Activated naive CD4-positive, alpha-beta T cell treated with anti-CD3 and anti-CD28 coated beads, Interleukin-2, amount 50 U/mL, for 72 hours (primary cell): ENCODE measurements at regions not wholly inside any gene's neighbourhood (a gene's known extent, or its start where the extent isn't known, plus 50 kb on each side); places are given as distances from the start of the nearest gene placed in this dataset.
"Not testable (repeated sequence)": the region's sequence is repeated elsewhere in the genome, so short reads cannot be mapped to it uniquely, and the experiment has no call there.

Source experiments
- ATAC-seq, 2 donors: fragments of 150-1000 bp; cut with Tn5 transposase; 2 replicates each; pipeline ENCODE4 v1.10.0; 2021; ENCODE audit warnings: mild to moderate bottlenecking in 2 of 2, moderate library complexity in 2 of 2
- DNase-seq, 2 donors: peaks; one replicate each; pipeline ENCODE4 v3.0.0; 2021 to 2022; ENCODE audit warnings: low spot score in 2 of 2
- H3K27ac Mint-ChIP-seq, 2 donors: one replicate each; pipeline ENCODE4 v1.8.0; 2022; ENCODE audit warnings: mild to moderate bottlenecking in 2 of 2, mixed read lengths in 2 of 2
- H3K36me3 Mint-ChIP-seq, 2 donors: one replicate each; pipeline ENCODE4 v1.8.0; 2022; ENCODE audit warnings: mixed read lengths in 2 of 2
- H3K9me3 Mint-ChIP-seq, 2 donors: one replicate each; pipeline ENCODE4 v1.8.0; 2022; ENCODE audit warnings: mixed read lengths in 2 of 2

DNA sequence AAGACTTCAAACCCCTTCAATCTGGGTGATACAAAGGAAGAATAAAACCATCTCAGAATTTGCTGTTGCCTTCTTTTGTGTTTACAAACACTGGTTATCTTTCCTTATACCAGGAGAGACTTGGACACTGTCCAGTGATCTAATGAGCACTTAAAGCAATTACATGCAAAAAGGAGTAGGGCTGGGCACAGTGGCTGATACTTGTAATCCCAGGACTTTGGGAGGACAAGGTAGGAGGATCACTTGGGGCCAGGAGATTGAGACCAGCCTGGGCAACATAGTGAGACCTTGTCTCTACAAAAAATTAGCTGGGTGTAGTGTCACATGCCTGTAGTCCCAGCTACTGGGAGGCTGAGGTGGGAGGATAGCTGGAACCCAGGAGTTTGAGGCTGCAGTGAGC, 95.7 kb upstream of the DRD5 start:
- DNase-seq, result no peak
- ATAC-seq, result no peak
- no peak overlapping the region for H3K27ac Mint-ChIP-seq
- no peaks in the 10 kb centered on the region for H3K9me3 Mint-ChIP-seq
- no peaks in the 10 kb centered on the region for H3K36me3 Mint-ChIP-seq

DNA sequence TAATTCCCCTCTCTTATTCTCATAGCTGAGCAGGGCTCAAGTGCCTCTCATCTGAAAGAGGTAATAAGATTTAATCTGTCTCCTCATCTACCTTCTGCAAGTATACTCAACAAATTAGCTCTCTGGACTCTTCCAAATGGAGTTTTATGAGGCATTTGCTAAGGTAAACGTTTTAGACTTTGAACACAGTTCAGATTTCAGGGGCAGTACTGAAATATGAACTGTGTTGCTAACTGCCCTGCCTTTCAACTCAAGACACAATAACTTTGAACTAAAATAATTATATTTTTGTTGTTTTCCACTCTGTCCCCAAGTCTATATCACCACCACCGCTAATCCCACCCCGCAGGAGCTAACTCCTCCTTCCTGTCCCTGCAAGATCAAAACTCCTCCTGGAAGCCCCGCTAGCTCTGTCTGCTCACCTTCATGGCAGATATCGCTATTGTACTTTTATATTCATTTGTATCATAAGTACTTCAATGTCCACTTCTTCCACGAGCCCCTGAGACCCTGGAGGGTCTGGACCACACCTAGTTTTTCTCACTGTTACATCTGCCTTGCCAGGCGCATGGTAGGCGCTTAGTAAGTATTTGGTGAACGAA, 90.7 kb upstream of the DRD5 start:
- not testable (repeated sequence) for ATAC-seq, H3K9me3 Mint-ChIP-seq, DNase-seq, H3K36me3 Mint-ChIP-seq
- H3K27ac Mint-ChIP-seq, result peak overlapping the region; percentile 13 to 86

- ATAC-seq (peak; percentile 100), DNase-seq (peak; percentile 90 to 91)
- H3K9me3 Mint-ChIP-seq, result no peaks in the 10 kb centered on the region
- peak overlapping the region; percentile 60 to 86 for H3K27ac Mint-ChIP-seq
- H3K36me3 Mint-ChIP-seq, result no peaks in the 10 kb centered on the region
These were observed 90.0 kb upstream of the DRD5 start for GRCh38 chr4:9691238-9692065.

- H3K9me3 Mint-ChIP-seq, ATAC-seq, H3K36me3 Mint-ChIP-seq, DNase-seq: not testable (repeated sequence)
- H3K27ac Mint-ChIP-seq, result peak overlapping the region; percentile 1 to 86
These were observed 88.5 kb upstream of the DRD5 start for GRCh38 chr4:9692791-9693491.

GRCh38 chr4:9694403-9694802, 87.0 kb upstream of the DRD5 start:
- not testable (repeated sequence) for H3K27ac Mint-ChIP-seq, DNase-seq, ATAC-seq, H3K9me3 Mint-ChIP-seq, H3K36me3 Mint-ChIP-seq

GRCh38 chr4:9695994-9696393, 85.4 kb upstream of the DRD5 start:
- not testable (repeated sequence) for H3K9me3 Mint-ChIP-seq, H3K36me3 Mint-ChIP-seq, DNase-seq, H3K27ac Mint-ChIP-seq, ATAC-seq

DNA sequence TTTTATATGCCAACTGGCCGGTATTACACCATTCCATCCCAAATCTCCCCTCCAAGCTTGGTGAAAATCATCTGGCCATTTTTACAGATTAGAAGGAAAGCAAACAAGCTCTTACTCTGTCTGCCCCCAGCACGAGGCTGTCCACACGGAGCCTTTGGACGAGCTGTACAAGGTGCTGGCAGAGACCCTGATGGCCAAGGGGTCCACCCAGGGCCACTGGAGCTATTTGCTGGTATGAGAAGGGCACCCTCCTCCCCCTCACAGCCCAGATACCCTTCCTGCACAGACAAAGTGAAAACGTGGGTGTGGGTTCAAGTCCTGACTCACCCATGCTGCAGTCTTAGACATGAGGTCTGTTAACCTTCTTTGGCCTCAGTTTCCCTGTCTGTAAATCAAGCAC, 84.9 kb upstream of the DRD5 start:
- not testable (repeated sequence) for DNase-seq, H3K27ac Mint-ChIP-seq, H3K36me3 Mint-ChIP-seq, H3K9me3 Mint-ChIP-seq, ATAC-seq

DNA sequence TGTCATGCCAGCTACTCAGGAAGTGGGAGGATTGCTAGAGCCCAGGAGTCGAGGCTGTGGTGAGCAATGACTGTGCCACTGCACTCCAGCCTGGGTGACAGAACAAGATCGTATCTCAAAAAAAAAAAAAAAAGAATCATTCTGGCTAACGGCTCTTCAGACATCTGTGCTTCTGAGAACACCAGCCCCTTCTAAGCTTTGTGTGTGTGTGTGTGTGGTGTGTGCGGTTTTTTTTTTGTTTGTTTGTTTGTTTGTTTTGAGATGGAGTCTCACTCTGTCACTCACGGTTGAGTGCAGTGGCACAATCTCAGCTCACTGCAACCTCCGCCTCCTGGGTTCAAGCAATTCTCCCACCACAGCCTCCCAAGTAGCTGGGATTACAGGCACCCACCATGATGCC, 79.4 kb upstream of the DRD5 start:
- H3K27ac Mint-ChIP-seq, result peak overlapping the region in 1 of 2 donors; percentile 44
- not testable (repeated sequence) for H3K36me3 Mint-ChIP-seq, H3K9me3 Mint-ChIP-seq, DNase-seq, ATAC-seq

DNA sequence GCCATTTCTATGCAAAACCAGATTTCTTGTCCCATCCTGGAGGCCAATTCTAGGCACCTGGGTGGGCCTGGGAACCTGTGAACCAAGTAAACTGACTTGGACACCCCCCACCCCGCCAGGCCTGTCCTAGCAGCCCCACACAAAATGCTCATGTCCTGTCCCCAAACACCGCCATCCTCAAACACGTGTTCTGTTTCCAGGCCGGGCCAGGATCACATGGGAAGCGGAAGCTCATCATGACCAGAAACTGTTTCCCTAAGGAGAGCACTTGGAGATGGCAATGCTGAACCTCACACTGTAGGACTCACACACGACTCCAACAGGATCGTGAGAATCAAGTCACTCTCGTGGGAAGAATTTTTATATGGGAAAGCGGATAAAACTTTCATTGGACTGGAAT, 78.7 kb upstream of the DRD5 start:
- not testable (repeated sequence) for H3K36me3 Mint-ChIP-seq, H3K9me3 Mint-ChIP-seq

GRCh38 chr4:9703391-9703790, 78.0 kb upstream of the DRD5 start:
- peak; percentile 67 to 83 for DNase-seq
- ATAC-seq, result peak in 1 of 2 donors; percentile 29
- Mint-ChIP-seq H3K27ac (no peak overlapping the region), H3K9me3 (no peaks in the 10 kb centered on the region), H3K36me3 (no peaks in the 10 kb centered on the region)

More for the DNA sequence above, 78.7 kb upstream of the DRD5 start:
- not testable (repeated sequence) for ATAC-seq, DNase-seq, H3K27ac Mint-ChIP-seq

GRCh38 chr4:9704126-9704525, 77.3 kb upstream of the DRD5 start:
- not testable (repeated sequence) for H3K36me3 Mint-ChIP-seq, H3K9me3 Mint-ChIP-seq, ATAC-seq, DNase-seq
- peak overlapping the region in 1 of 2 donors; percentile 70 for H3K27ac Mint-ChIP-seq

DNA sequence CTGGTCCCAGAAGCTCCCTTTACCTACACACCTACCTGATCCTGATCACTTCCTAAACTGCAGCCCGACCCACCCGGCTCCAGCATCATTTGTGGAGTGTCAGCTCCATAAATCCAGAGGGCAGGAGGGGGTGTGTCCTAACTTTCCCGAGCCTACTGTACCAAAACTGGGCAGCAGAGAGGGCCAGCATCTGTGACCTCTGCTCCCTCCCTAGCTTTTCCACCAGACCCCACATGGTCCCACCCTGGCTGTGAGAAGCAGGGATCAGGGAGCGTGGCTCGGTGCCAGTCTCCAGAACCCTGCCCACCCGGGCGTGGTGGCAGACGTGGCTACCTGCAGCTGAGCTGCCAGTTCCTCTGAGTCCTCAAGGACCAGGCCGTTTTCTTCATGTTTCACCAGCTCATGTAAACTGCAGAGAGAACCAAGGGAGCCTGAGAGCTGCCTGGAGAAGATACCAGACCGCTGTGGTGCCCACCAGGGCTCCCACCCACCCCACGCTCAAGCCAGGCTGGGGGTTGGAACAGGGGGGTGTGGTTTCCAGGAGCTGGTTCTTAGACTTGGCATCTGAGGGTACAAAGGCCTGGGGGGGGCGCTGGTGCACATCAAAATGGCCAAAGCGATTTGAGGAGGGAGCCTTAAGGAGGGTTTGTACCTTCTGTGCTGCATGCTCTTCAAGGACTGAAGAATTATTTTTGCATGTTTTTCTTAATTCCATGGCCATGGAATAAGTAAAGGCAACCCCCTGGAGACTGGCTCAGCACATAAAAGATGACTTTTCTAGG, 76.7 kb upstream of the DRD5 start:
- ATAC-seq (no peak), DNase-seq (no peak)
- Mint-ChIP-seq H3K9me3 (no peaks in the 10 kb centered on the region), H3K27ac (no peak overlapping the region), H3K36me3 (no peaks in the 10 kb centered on the region)

DNA sequence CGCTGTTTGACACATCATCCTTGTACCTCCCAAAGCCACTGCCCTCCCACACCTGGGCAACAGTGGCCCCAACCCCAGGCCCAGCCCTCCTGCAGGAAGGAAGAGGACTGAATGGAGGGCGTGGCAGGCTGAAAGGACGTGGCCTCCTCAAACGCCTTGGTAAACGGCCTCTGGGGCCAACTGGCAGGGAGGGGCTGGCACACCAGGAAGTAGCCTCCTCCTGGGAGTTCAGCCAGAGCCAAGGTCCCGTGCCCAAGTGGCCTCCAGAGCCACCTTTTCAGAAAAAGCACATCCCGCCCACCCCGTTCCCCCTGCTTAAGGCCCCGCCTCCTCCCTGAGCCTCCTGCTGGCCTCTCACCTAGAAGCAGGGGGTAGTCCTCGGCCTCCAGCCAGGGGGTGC, 74.2 kb upstream of the DRD5 start:
- H3K36me3 Mint-ChIP-seq, H3K9me3 Mint-ChIP-seq, DNase-seq, H3K27ac Mint-ChIP-seq, ATAC-seq: not testable (repeated sequence)

DNA sequence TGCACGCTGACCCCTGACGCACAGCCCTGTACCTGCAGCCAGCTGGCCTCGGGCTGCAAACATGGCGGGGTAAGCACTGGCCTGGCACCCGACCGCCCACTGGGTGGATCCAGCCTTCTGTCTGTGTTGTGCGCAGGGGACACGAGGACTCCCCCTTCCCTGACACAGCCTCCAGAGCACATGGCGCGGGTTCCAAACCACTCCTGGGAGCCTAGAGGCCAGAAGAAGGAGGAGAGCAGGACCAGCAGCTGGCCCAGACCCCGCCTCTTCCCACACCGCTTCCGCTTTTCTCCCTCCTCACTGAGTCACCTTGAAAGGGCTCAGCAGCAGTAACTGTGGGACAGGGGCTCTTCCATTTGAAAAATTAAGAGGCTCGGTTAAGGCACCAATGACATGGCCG, 73.5 kb upstream of the DRD5 start:
- ATAC-seq, H3K27ac Mint-ChIP-seq, H3K9me3 Mint-ChIP-seq, DNase-seq, H3K36me3 Mint-ChIP-seq: not testable (repeated sequence)

DNA sequence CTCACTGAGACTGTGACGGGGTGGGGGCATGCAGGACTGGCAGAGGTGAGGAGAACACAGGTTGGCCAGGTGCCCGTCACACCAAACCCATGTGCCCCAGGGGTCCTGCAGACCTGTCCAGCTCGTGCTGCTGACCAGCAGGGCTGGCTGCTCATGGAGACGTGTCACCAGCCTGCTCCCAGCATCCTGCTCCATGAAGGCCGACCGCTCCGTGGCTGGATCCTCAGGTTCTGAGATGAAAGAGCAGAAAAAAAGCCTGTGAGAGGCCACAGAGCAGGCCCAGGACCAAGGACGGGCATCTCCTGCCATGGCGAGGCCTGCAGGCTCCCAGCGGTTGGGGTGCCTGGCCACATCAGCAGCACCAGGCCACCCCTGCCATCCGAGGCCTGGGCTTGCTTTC, 71.7 kb upstream of the DRD5 start:
- DNase-seq (no peak), ATAC-seq (no peak)
- Mint-ChIP-seq H3K36me3 (no peaks in the 10 kb centered on the region), H3K27ac (no peak overlapping the region), H3K9me3 (peaks cover 0 to 3% of the 10 kb centered on the region in 2 donors)

DNA sequence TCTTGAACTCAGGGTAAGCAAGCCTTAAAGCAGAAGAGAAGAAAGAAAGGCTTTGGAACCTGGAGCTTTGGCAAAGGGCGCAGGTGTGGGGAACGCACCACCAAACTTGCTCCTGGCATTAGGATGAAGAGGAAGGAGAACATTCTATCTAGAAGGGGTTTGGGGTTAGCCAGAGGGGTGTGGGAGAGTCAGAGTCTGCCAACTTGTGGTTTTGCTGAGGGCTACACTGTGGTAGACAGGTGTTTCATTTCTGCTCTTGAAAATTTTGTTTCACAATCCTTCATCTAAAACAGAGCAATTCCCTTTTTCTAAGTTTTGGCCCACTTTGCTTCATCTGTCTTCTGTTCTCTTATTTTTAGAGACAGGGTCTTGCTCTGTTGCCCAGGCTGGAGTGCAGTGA, 66.2 kb upstream of the DRD5 start:
- H3K27ac Mint-ChIP-seq, H3K36me3 Mint-ChIP-seq, DNase-seq, H3K9me3 Mint-ChIP-seq, ATAC-seq: not testable (repeated sequence)

GRCh38 chr4:9716093-9716492, 65.3 kb upstream of the DRD5 start:
- no peak overlapping the region for H3K27ac Mint-ChIP-seq
- DNase-seq (no peak), ATAC-seq (no peak)

More at GRCh38 chr4:9716093-9716492, 65.3 kb upstream of the DRD5 start:
- Mint-ChIP-seq H3K9me3 (peaks cover 0 to 3% of the 10 kb centered on the region in 2 donors), H3K36me3 (no peaks in the 10 kb centered on the region)
